Stromal cell of bone marrow (primary cell): ENCODE measurements at regions not wholly inside any gene's neighbourhood (a gene's known extent, or its start where the extent isn't known, plus 50 kb on each side); places are given as distances from the start of the nearest gene placed in this dataset.
A peak's percentile ranks its signal among the peaks of the same experiment; 100 is the strongest.
"Not testable (repeated sequence)": the region's sequence is repeated elsewhere in the genome, so short reads cannot be mapped to it uniquely, and the experiment has no call there.

Experiments
- DNase-seq: peaks from one replicate; pipeline ENCODE4 v3.0.0-alpha.2; 2012; ENCODE audit warnings: low read depth

DNA sequence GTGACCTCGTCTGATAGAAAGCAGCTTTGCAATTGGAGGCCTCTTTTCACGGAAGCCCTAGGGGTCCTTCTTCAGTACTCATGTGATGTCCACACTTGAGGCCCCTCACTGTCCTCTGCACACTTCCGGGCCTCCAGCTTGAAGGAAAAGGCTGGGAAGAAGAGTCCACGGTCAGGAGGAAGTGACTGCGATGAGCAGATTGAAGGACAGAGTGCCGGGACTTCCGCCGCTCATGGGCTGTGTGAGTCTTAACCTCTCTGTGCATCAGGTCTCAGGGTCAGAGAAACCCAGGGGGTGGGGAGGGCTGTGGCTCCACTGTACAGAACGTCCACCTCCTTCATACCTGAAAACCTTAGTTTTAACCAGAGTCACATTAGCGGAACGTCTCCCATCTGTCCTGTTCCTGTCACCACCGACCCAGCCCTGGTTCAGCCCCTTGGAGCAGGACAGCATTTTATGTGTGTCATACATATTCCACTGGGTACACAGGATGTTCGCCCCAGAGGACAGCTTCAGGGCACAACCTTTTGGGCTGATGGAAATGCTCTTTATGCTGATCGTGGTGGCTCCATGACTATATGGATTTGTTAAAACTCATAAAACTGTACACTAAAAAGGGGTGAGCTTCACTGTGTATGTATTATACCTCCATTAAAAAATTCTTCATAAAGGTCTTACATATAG lies 51.0 kb upstream of the SORCS2 start:
- no peak for DNase-seq

DNA sequence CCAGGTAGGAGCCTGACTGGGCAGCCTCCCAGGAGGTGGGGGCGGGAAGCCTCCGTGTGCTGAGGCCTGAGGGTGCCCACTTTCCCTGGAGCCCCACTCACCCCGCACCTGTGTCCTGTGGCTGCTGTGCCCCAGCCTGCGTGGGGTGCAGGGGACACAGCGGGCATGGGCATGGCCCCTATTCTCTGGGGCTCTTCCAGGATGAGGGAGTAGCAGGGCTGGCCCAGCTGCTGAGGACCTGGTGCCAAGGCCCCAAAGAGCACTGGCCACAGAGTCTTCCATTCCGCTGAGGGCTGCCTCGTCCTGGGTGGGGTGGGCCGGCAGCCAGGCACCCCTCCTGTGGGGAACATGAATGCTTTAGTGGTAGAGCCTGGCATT lies 51.7 kb upstream of the SORCS2 start:
- DNase-seq = no peak

DNA sequence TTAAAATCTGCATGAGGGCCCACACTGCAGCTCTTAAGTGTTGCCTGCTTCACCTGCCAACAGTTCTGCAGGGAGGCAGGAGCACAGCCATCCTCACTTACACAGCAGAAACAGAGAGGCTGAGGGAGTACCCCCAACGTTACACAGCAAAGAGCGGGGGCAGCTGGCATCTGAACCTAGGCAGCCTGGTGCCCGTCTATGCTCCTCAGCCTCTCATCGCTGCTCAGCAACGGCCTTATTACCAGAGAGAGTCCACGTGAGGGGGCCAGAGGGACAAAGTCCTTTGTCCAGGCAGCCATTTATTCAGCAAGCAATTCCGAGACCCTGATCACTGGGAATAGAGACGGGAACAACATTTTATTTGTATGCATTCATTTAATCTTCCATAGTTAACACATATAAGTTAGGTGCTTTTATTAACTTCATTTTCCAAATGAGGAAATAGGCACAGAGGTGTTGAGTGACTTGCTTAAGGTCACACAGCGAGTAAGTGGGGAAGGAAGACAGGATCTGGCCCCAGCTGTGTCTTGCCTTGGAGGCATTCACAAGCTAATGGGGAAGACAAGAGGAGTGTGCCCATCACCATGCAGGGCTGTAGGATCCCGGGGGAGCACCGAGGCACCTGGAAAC lies 52.2 kb upstream of the SORCS2 start:
- DNase-seq = no peak

DNA sequence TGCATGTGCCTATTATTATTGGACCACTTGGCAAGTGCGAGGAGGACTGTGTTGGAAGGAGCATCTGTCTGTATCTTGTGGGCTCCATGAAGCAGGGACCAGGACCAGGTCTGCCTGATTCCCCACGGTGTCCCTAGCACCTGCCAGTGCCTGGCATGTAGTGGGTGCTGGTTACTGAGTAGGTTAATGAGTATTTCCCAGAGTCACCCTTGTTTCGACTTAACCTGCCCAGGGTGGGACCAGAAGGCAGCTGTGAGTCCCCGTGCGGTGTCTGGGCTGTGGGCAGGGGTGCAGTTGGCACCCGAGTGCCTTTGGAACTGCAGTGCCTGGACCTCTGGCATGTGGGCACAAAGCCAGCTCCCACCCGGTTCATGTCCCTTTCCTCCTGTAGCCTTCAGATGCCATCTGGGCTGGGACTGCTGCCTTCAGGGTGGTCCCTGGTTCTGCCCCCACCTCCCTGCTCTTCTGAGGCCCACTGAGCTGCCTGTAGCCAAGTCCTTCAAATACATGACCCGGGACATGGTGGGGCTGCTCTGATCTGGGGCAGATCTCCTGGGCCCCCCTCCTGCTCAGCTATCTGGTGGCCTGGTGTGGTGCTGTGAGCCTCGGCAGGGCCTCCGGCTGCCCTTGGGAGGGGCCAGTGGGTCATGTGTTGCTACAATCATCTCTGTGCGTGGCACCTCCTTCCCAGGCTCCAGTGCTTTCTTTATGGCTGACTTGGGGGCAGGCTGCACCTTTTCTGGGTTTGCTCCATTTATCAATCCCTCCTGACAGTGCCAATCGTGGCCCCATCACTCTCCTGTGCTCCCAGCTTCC lies 53.0 kb upstream of the SORCS2 start:
- DNase-seq = no peak

DNA sequence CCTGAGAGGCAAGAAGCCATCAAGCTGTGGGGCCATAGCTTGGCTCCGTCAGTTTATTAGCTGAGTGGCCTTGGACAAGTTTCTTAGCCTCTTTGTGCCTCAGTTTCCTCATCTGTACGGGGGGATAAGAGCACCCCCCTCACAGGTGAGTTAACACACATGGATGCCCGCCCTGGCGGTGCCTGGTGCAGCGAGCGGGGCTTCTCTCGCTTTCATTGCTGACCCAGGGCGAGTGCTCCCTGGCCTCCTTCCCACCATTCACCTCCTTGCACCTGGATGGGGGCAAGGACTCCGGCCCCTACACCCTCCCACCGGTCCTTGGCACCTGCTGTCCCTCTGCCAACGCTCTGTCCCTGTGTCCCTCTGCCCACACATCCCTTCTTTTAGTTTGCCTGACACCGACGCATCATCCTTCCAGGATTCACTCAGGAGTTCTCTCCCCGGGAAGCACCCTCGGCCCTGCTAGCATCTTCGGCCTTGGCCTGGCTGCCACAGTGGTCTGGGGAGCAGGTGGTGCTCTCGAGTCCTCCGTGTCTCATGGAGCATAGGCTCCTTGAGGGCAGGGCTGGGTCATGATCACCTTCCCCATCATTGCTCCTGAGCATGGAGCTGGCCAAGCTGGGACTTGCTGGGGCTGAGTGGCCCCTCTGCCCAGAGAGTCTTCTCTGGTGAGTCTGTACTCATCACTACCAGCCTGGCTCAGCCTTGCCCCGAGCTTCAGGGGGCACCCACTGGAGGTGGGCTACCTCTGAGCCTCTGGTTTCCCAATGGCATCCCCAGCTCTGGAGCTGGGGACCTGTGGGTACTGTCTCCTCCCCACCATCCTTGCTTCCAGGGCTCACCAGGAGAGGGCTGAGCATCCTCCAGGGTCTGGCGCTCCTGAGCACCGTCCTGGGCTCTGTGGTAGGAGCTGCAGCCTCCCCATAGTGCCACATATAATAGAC lies 53.8 kb upstream of the SORCS2 start:
- DNase-seq = no peak

DNA sequence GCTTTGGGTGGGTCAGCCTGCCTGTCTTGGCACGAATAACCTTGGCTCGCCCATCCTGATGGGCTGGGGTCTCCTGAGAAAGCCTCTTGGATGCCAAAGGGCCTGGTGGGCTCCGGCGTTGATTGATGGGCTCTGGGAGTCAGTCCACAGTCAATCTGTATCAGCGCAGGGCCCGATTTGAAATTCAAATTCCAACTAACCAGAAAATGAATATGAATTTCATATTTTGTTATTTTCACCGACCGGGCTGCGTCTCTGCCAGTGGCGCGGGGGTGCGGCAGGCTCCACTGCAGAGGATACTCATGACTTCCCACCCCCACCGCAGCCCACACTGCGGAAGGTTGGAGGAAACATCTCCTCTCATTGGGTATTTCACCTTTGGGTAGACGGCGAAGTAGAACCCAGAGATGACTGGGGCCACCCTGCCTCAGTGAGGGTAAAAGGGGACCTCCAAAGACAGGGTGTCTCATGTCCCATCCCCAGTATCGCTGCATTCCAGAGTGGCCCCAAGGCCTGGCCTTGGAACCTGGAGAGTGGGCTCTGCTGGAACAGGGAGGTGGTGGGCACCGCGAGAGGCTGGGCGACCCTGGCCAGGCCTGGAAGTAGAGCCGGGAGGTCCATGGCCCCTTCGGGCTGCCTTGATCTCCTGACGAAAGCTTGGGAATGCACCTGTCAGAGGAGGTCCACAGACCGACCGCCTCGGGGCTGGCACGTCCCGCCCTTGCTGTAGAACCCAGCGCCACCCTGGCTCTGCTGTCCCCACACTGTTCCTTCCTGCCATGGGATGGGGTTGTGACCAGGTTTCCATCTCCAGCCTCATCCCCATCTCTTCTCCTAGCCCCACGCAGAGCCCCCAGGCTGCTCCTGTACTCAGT lies 54.8 kb upstream of the SORCS2 start:
- no peak for DNase-seq

DNA sequence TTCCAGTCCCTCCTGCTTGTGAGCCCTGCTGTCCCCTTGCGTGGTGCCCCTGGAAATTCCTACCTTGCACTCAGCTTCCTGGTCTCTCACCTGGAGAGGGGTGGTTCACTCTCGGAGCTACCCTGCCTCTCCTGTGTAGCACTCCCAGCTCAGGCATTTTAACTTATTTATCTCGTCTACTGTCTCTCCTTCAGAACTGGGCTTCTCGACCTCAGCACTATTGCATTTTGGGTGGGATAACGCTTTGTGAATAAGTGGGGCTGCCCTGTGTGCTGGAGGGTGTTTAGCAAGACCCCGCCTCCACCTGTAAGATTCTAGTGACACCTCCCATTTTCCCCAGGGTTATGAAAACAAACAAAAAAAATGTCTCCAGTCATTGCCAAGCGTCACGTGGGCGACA lies 56.0 kb upstream of the SORCS2 start:
- DNase-seq = no peak

DNA sequence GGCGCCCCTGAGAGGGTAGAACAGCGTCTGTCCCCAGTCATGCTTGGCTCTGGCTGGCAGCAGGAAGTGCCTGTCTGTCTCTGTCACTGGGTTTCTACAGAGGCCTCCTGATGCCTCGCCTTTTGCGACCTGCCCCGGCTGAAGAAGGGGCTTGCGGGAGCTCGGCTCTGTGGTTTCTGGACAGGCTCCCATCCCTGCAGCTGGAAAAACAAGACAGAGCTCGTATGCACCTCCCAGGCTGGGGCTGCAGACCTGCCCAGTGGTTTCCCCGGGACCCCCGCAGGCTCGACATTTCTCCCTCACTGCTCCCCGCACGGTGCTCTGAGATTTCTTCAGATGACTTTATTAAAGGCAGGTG lies 57.0 kb upstream of the SORCS2 start:
- no peak for DNase-seq

DNA sequence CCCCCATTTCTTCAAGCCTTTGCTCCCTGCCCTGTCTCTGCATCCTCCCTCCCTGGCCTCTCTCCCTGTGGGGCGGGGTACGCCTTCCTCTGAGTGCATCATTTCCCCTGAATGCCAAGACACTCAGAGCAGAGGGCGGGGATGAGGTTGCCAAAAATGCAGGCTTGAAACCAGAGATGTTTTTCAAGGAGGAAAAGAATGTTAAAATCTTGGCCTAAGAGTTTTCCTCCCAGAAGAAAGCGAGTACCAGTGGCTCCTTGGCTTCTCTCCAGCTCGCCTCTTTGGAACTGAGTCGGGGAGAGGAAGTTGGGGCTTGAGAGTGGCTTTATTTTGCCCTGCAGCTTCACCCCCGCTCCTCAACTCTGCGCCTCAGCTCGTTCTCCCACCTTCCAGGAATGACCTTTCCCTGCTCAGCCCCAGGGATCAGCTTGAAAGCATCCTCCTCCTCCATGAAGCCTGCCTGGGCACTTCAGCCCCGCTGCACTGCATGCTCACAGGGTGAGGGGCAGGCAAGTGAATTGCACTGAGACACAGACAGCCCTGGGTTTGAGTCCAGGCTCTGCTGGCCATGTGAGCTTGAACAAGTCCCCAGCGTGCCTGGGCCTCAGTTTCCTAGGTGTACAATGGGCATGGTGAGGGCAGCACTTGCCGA lies 57.5 kb upstream of the SORCS2 start:
- DNase-seq = peak; percentile 97

DNA sequence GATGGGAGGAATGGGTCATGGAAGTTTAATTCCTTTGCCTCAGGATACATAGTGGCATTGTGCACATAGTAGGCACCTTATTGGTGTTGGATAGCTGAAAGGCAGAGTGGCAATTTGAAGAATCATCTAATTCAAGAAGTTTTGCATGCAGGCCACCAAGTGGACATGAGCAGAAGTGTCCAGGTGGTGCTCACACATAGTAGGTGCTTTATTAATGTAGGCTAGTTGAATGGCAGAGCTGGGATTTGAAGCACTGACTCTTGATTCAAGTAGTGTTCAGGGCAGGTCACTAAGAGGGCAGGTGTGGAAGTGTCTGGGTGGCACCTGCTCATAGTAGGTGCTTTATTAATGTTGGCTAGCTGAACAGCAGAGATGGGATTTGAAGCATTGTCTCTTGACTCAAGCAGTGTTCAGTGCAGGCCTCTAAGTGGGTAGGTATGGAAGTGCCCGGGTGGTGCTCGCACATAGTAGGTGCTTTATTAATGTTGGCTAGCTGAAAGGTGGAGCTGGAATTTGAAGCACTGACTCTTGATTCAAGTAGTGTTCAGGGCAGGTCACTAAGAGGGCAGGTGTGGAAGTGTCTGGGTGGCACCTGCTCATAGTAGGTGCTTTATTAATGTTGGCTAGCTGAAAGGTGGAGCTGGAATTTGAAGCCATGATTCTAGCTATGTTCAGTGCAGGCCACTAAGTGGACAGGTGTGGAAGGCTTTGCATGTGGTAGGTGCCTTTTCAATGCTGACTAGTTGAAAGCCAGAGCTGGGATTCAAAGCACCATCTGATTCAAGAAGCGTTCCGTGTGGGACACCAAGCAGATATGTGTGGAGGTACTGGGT lies 58.3 kb upstream of the SORCS2 start:
- DNase-seq = not testable (repeated sequence)

DNA sequence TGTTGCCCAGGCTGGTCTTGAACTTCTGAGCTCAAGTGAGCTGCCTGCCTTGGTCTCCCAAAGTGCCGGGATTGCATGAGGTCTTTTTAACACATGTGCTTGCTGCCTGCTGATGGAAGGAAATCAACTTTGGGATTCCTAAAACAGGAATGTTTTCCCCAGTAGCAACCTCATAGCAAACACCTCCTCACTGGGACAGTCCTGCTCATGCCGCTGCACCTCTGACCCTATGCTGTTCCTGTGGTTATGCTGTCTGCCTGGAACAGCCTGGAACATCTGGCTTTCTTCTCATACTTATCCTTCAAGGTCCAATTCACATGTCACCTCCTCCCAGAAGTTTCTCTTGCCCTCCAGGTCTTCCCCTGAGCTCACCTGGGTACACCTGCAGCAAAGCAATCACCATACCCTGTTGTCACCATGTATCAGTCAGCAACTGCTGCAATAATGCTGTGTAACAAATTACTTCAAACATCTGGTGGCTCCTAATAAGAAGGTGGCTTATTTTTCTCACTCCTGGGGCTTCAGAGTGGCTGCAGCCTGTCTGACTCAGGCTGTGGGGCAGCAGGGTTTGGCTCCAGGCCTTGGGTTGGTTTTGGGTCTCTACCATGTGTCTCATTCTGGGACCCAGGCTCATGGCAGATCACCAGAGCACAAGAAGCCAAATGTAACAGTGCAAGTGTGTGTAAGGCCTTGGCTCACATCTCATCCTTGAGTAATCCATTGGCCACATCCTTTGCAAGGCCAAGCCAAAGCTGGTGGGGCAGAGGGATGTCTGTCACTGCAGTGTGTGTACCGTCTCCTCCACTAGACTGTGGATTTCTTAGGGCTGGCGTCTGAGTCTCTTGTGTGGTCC lies 59.4 kb upstream of the SORCS2 start:
- DNase-seq = peak; percentile 92

DNA sequence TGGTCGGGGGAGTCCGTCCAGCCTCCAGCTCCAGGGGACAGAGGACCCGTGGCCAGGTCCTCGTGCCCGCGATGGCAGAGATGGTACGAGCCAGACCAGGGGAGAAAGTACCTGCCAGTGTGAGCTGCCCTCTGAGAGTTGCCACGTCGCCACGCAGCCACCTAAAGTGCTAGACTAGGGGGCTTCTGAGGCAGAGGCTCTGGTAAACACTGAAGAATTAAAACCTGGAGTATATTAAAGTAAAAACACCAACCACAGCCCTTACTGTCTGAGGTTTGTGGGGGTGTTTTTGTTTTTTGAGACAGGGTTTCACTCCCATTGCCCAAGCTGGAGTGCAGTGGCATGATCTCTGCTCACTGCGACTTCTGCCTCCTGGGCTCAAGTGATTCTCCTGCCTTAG lies 60.1 kb upstream of the SORCS2 start:
- DNase-seq = no peak

DNA sequence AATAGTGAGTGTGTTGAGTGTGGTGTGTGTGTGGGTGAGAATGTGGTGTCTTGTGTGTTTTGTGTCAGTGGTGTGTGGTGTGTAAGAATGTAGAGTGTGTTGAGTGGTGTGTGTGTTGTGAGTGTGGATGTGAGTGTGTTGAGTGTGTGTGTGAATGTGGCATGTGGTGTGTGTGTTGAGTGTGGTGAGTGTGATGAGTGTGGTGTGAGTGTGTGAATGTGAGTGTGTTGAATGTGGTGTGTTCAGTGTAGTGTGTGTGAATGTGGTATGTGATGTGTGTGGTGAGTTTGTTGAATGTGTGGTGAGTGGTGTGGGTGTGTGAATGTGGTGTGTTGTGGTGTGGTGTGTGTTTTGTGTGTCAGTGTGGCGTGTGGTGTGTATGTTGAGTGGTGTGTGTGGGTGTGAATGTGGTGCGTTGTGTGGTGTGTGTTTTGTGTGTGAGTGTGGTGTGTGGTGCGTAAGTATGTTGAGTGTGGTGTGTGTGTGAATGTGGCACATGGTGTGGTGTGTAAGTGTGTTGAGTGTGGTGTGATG lies 60.8 kb upstream of the SORCS2 start:
- DNase-seq = no peak

DNA sequence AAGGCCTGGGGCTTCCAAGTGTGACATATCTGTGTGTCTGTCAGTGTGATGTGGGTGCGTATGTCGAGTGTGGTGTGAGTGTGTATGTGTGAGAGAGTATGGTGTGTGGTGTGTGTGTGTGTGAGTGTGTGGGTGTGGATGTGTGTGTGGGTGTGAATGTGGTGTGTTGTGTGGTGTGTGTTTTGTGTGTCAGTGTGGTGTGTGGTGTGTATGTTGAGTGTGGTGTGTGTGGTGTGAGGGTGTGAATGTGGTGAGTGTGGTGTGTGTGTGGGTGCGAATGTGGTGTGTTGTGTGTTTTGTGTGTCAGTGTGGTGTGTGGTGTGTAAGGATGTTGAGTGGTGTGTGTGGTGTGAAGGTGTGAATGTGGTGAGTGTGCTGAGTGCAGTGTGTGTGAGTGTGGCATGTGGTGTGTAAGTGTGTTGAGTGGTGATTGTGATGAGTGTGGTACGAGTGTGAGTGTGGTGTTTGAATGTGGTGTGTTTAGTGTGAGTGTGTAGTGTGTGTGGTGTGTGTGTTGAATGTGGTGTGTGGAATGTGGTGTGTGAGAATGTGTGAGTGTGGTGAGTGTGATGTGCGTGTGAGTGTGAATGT lies 61.6 kb upstream of the SORCS2 start:
- no peak for DNase-seq

DNA sequence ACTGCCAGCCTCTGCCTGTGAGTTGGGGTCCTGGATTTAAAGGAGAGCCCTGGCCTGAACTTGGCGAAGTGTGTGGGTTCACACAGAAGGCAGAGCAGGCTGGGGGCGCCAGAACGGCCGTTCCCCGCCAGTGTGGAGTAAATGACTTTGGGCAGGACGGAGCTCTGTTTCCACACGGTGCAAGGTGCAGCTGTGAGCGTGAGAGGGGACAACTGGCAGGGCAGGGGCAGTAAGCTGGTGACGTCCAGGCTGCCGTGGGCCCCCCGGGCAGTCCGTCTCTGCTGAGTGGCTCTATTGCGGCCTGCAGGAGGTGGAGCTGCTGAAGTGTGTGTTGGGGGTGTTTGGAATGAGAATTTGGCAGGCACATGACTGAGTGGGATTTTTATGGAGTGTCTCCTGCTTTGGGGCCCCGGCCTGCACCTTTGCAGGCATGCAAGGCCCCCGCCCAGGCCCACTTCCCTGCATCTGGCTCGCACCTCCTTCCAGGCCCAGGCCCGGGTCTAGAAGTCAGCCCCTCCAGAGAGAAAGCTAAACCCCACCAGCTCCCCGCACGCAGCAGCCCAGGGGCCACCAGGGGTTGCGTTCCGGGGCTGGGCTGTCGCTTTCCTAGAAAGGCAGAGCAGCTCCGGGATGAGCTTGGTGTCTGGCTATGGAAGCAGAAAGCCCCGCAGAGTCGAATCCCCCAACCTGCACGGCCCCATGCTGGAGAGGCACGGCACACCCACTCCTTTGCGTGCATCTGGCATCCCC lies 62.2 kb upstream of the GRPEL1 start:
- DNase-seq = no peak

DNA sequence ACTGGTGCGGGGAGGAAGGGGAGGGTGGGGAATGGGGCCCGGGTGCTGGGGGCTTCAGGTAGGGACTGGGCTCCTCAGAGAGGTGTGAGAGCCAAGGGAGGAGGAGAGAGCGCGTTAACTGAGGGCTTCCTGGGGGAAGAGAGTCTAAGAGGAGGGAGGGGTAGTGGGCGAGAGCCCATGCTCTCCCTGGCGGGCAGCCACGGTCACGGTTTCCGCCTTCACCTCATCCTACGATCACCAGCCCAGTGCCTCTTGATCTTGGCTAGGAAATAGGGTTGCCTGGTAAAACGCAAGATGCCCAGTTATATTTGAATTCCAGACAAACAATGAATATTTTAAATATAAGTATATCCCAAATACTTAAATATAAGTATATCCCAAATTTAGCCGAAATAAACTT lies 60.8 kb upstream of the GRPEL1 start:
- no peak for DNase-seq

DNA sequence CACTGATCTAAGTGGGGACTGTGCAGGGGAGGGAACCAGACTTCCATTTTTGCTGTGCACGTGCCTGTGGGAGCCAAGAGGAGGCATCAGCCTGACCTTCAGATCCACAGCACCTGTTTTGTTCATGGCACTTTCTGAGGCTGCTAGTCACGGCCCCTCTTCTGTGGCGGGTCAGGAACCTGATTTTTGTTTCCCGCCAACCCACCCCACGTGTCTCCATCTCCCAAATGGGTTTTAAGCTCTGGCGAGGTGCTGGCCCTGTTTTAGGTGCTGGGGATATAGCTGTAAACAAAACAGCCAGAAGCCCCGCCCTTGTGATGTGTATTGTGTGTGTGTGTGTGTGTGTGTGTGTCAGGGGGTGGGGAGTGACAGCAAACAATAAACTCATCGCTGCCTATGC lies 60.4 kb upstream of the GRPEL1 start:
- DNase-seq = no peak
